GM21825 (cell line): ENCODE measurements at regions not wholly inside any gene's neighbourhood (a gene's known extent, or its start where the extent isn't known, plus 50 kb on each side); places are given as distances from the start of the nearest gene placed in this dataset.
"Not testable (repeated sequence)": the region's sequence is repeated elsewhere in the genome, so short reads cannot be mapped to it uniquely, and the experiment has no call there.

Experiments
- ATAC-seq: cut with Tn5 transposase; IDR thresholded peaks from one replicate; pipeline ENCODE4 v1.9.1; 2021; ENCODE audit warnings: mild to moderate bottlenecking, moderate library complexity; ENCODE audit not compliant: unreplicated experiment

GRCh38 chr3:144773350-144773749 lies 801.7 kb downstream of the DIPK2A start:
- no peak for ATAC-seq

GRCh38 chr3:144774897-144775296 lies 803.3 kb downstream of the DIPK2A start:
- no peak for ATAC-seq

GRCh38 chr3:144775551-144775950 lies 803.9 kb downstream of the DIPK2A start:
- ATAC-seq = no peak

GRCh38 chr3:144777906-144778305 lies 806.3 kb downstream of the DIPK2A start:
- no peak for ATAC-seq

- no peak for ATAC-seq
Observed at GRCh38 chr3:144791034-144791433, 819.4 kb downstream of the DIPK2A start.

GRCh38 chr3:144801890-144802289 lies 830.3 kb downstream of the DIPK2A start:
- ATAC-seq = no peak

GRCh38 chr3:144809380-144809779 lies 837.8 kb downstream of the DIPK2A start:
- ATAC-seq = no peak

GRCh38 chr3:144810160-144810559 lies 838.5 kb downstream of the DIPK2A start:
- no peak for ATAC-seq

- ATAC-seq = no peak
Observed at GRCh38 chr3:144815655-144816054, 844.0 kb downstream of the DIPK2A start.

- no peak for ATAC-seq
Observed at GRCh38 chr3:144816323-144816722, 844.7 kb downstream of the DIPK2A start.

GRCh38 chr3:144818973-144819372 lies 847.4 kb downstream of the DIPK2A start:
- no peak for ATAC-seq

GRCh38 chr3:144820232-144820631 lies 848.6 kb downstream of the DIPK2A start:
- not testable (repeated sequence) for ATAC-seq

GRCh38 chr3:144820726-144821125 lies 849.1 kb downstream of the DIPK2A start:
- no peak for ATAC-seq

GRCh38 chr3:144821583-144821982 lies 850.0 kb downstream of the DIPK2A start:
- no peak for ATAC-seq

- ATAC-seq = no peak
Observed at GRCh38 chr3:144822671-144823070, 851.0 kb downstream of the DIPK2A start.

- ATAC-seq = no peak
Observed at GRCh38 chr3:144831955-144832716, 860.5 kb downstream of the DIPK2A start.

GRCh38 chr3:144839991-144840390 lies 868.4 kb downstream of the DIPK2A start:
- no peak for ATAC-seq

GRCh38 chr3:144840866-144841265 lies 869.2 kb downstream of the DIPK2A start:
- no peak for ATAC-seq

GRCh38 chr3:144843099-144843498 lies 871.5 kb downstream of the DIPK2A start:
- no peak for ATAC-seq

GRCh38 chr3:144852999-144853398 lies 881.4 kb downstream of the DIPK2A start:
- no peak for ATAC-seq

- not testable (repeated sequence) for ATAC-seq
Observed at GRCh38 chr3:144854020-144854419, 882.4 kb downstream of the DIPK2A start.

- no peak for ATAC-seq
Observed at GRCh38 chr3:144859161-144859560, 887.5 kb downstream of the DIPK2A start.

GRCh38 chr3:144864646-144865045 lies 893.0 kb downstream of the DIPK2A start:
- ATAC-seq = no peak
